SW 1271 (cell line): ENCODE measurements at regions not wholly inside any gene's neighbourhood (a gene's known extent, or its start where the extent isn't known, plus 50 kb on each side); places are given as distances from the start of the nearest gene placed in this dataset.
"Not testable (repeated sequence)": the region's sequence is repeated elsewhere in the genome, so short reads cannot be mapped to it uniquely, and the experiment has no call there.

Experiments used
- DNase-seq, 2 experiments: peaks; one replicate each; lab custom pipeline; 2025; lab: John Stamatoyannopoulos, UW

- no peak for DNase-seq
Measured at GRCh38 chr12:33589576-33590114, 150.0 kb upstream of the SYT10 start.

GRCh38 chr12:33593753-33594152, 154.1 kb upstream of the SYT10 start:
- no peak for DNase-seq

- no peak for DNase-seq
Measured at GRCh38 chr12:33596061-33596460, 156.4 kb upstream of the SYT10 start.

- no peak for DNase-seq
Measured at GRCh38 chr12:33596814-33597213, 157.2 kb upstream of the SYT10 start.

- no peak for DNase-seq
Measured at GRCh38 chr12:33602515-33602914, 162.9 kb upstream of the SYT10 start.

GRCh38 chr12:33605757-33606156, 166.1 kb upstream of the SYT10 start:
- peak in 1 of 2 experiments; percentile 47 for DNase-seq

- DNase-seq: no peak
Measured at GRCh38 chr12:33609910-33610309, 170.3 kb upstream of the SYT10 start.

GRCh38 chr12:33614630-33615029, 175.0 kb upstream of the SYT10 start:
- no peak for DNase-seq

GRCh38 chr12:33617218-33617617, 177.6 kb upstream of the SYT10 start:
- DNase-seq: no peak

GRCh38 chr12:33628087-33628486, 188.5 kb upstream of the SYT10 start:
- DNase-seq: peak in 1 of 2 experiments; percentile 6

GRCh38 chr12:33634544-33634943, 194.9 kb upstream of the SYT10 start:
- no peak for DNase-seq

GRCh38 chr12:33636930-33637329, 197.3 kb upstream of the SYT10 start:
- not testable (repeated sequence) for DNase-seq

- no peak for DNase-seq
Measured at GRCh38 chr12:33639975-33640374, 200.4 kb upstream of the SYT10 start.

GRCh38 chr12:33649992-33650391, 210.4 kb upstream of the SYT10 start:
- no peak for DNase-seq

- DNase-seq: no peak
Measured at GRCh38 chr12:33650832-33651231, 211.2 kb upstream of the SYT10 start.

- no peak for DNase-seq
Measured at GRCh38 chr12:33653362-33653761, 213.7 kb upstream of the SYT10 start.

GRCh38 chr12:33654313-33654712, 214.7 kb upstream of the SYT10 start:
- no peak for DNase-seq

- DNase-seq: no peak
Measured at GRCh38 chr12:33663000-33663654, 223.5 kb upstream of the SYT10 start.

GRCh38 chr12:33669349-33669748, 229.7 kb upstream of the SYT10 start:
- no peak for DNase-seq

- DNase-seq: no peak
Measured at GRCh38 chr12:33670284-33670683, 230.7 kb upstream of the SYT10 start.

- DNase-seq: no peak
Measured at GRCh38 chr12:33671676-33672075, 232.1 kb upstream of the SYT10 start.

- DNase-seq: no peak
Measured at GRCh38 chr12:33672836-33673577, 233.4 kb upstream of the SYT10 start.

GRCh38 chr12:33676866-33677265, 237.2 kb upstream of the SYT10 start:
- DNase-seq: no peak
